ENCODE measurements at regions not wholly inside any gene's neighbourhood (a gene's known extent, or its start where the extent isn't known, plus 50 kb on each side); places are given as distances from the start of the nearest gene placed in this dataset.

DNA sequence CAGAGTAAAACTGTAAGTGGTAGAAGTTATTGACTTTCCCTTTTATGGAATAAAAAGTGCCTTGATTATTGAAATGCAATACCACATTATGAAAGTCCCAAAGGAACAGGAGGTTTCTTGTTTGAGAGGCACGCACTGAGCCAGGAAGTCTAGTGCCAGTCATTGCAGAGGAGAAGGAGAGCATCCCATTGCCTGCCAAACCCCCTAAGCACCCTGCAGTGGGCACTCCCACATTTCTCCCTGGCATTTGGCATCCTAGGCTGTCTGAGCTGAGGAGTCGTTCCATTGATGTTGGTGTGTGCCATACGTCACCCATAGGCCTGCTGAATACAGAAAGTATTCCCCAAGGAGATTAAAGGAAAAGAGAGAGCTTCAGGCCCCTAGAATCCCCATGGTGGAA is 85.7 kb upstream of the MBNL2 start:
- TF ChIP-seq SNAI2 (CRISPR knock-in tag; IDR thresholded peaks at IDR 0.05) (no peak), ZC3H10 (CRISPR knock-in tag; IDR thresholded peaks at IDR 0.05) (no peak)

Data from SK-N-SH treated with all-trans-retinoic acid at 6 μM for 48 hours (cell line).